Upper lobe of left lung (tissue), 6 donors: ENCODE measurements at regions not wholly inside any gene's neighbourhood (a gene's known extent, or its start where the extent isn't known, plus 50 kb on each side); places are given as distances from the start of the nearest gene placed in this dataset.

Source experiments
- ATAC-seq, 2 donors: fragments of 200-7000 bp; cut with Tn5 transposase; one replicate each; pipeline ENCODE4 v1.9.1; 2022; ENCODE audit warnings: mild to moderate bottlenecking in 2 of 2, moderate library complexity in 2 of 2; ENCODE audit not compliant: low FRiP score in 2 of 2
- DNase-seq, 2 donors: peaks; one replicate each; pipeline ENCODE4 v3.0.0-alpha.2; 2019 to 2020
- H3K27ac ChIP-seq, 4 donors: fragments of 200-600 bp; sonication (generic); one replicate each; pipeline ENCODE4 v1.5.1; 2016 to 2019
- H3K27me3 ChIP-seq, 4 donors: fragments of 200-600 bp; sonication (generic); one replicate each; pipeline ENCODE4 v1.5.1; 2017 to 2019
- H3K36me3 ChIP-seq, 4 donors: fragments of 200-600 bp; sonication (generic); one replicate each; pipeline ENCODE4 v1.5.1; 2016 to 2019
- H3K4me1 ChIP-seq, 4 donors: fragments of 200-600 bp; sonication (generic); one replicate each; pipeline ENCODE4 v1.5.1; 2018 to 2019
- H3K4me3 ChIP-seq, 4 donors: fragments of 200-600 bp; sonication (generic); one replicate each; pipeline ENCODE4 v1.5.1; 2017 to 2019; ENCODE audit warnings: mild to moderate bottlenecking in 2 of 4, moderate library complexity in 1 of 4
- H3K9me3 ChIP-seq, 4 donors: fragments of 200-600 bp; sonication (generic); one replicate each; pipeline ENCODE4 v1.5.1; 2018 to 2019
- EP300 ChIP-seq, 4 donors: sonication (generic); formaldehyde crosslinking; IDR thresholded peaks; one replicate each; pipeline ENCODE4 v1.5.1; 2017; ENCODE audit warnings: antibody characterized with exemption in 4 of 4, control low read depth in 2 of 4
- POLR2A ChIP-seq, 4 donors: fragments of 450-650 bp; IDR thresholded peaks; one replicate each; pipeline ENCODE4 v1.5.1; 2016 to 2017; ENCODE audit warnings: antibody characterized with exemption in 4 of 4, mild to moderate bottlenecking in 2 of 4
- POLR2AphosphoS5 ChIP-seq, 2 donors: sonication (generic); formaldehyde crosslinking; IDR thresholded peaks; one replicate each; pipeline ENCODE4 v1.5.1; 2017; ENCODE audit warnings: antibody characterized with exemption in 2 of 2
- WGBS, 2 donors: methylation state at CpG; one replicate each; pipeline ENCODE4 v1.1.5; 2017 to 2018; 5-methylcytosine and 5-hydroxymethylcytosine counted together
- TF ChIP-seq, protein P1 (sequence below), 6 experiments: fragments of 450-650 bp in 4 of 6; fragments of 200-600 bp in 2 of 6; sonication (generic) in 2 of 6; IDR thresholded peaks; one replicate each; pipeline ENCODE4 v1.5.1; 2016 to 2019; ENCODE audit warnings: antibody characterized with exemption in 6 of 6
- donor health status: DM: no; HTN: no; CAD: no; lungs with moderate emphysema.
- donor health status: DM: no; HTN: yes; CAD: no; lungs with severe emphysema.

DNA sequence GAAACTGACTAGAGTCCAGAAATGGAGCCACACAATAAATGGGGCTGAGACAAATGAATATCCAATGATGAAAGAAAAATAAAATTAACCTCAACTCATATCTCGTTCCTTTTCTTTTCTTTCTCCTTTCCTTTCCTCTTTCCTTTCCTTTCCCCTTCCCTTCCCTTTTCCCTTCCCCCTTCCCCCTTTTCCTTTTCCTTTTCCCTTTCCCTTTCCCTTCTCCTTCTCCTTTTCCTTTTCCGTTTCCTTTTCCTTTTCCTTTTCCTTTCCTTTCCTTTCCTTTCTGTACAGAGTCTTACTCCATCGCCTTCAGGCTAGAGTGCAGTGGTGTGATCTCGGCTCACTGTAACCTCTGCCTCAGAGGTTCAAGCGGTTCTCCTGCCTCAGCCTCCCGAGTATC, 146.3 kb downstream of the RTL9 start:
- WGBS, 2 donors, result 72 to 91% methylated on average over 6 of the region's 6 CpGs
- H3K27ac ChIP-seq, result no peak overlapping the region
- no peaks in the 10 kb centered on the region for H3K36me3 ChIP-seq
- TF ChIP-seq POLR2A (IDR thresholded peaks at IDR 0.05) (no peak), POLR2AphosphoS5 (IDR thresholded peaks at IDR 0.05) (no peak), EP300 (IDR thresholded peaks at IDR 0.05) (no peak)
- TF ChIP-seq, protein P1, sequence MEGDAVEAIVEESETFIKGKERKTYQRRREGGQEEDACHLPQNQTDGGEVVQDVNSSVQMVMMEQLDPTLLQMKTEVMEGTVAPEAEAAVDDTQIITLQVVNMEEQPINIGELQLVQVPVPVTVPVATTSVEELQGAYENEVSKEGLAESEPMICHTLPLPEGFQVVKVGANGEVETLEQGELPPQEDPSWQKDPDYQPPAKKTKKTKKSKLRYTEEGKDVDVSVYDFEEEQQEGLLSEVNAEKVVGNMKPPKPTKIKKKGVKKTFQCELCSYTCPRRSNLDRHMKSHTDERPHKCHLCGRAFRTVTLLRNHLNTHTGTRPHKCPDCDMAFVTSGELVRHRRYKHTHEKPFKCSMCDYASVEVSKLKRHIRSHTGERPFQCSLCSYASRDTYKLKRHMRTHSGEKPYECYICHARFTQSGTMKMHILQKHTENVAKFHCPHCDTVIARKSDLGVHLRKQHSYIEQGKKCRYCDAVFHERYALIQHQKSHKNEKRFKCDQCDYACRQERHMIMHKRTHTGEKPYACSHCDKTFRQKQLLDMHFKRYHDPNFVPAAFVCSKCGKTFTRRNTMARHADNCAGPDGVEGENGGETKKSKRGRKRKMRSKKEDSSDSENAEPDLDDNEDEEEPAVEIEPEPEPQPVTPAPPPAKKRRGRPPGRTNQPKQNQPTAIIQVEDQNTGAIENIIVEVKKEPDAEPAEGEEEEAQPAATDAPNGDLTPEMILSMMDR (IDR thresholded peaks at IDR 0.05), result no peak
- no peaks in the 10 kb centered on the region for H3K27me3 ChIP-seq
- no peak for ATAC-seq
- no peak for DNase-seq
- H3K4me1 ChIP-seq, result no peaks in the 10 kb centered on the region
- no peak overlapping the region for H3K4me3 ChIP-seq
- no peaks in the 10 kb centered on the region for H3K9me3 ChIP-seq

DNA sequence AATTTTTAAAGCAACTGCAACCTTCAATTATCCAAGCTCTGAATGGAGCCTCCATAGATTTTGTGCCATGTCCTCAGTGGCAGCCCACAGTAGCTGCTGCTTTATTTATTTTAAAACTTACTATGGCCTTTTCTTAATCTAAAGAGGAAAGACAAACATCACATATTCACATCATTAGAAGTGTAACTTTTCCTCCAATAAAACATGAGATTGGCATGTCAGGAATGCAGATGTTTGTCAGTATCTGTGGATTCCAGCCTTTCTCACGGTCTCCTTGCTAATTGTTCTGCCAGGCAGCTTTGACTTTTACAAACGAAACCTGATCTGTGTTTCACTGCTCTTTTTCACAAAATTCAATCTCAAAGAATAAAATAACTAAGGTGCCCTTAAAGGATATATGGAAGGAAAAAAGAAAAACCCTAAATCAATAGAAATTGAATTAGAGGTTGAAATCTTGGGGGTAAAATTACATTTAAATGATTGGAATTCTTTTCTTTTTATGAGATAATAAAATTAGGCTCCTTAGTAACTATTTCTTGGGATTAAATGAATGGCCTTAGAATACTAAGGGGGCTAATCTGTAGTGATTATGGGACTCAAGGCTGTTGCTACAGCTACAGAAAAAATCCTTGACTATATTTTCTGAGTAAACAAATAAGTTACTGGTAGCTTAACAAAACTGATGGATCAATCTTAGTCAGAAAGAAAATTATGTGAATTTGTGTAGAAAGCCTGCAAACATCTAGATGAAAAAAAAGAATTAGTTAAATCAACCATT, 151.3 kb downstream of the RTL9 start:
- Histone ChIP-seq H3K4me3 (no peak overlapping the region), H3K27me3 (no peaks in the 10 kb centered on the region), H3K27ac (no peak overlapping the region), H3K9me3 (no peaks in the 10 kb centered on the region), H3K4me1 (no peaks in the 10 kb centered on the region), H3K36me3 (no peaks in the 10 kb centered on the region)
- 25 to 41% methylated on average over 2 of the region's 2 CpGs for WGBS, 2 donors
- no peak for DNase-seq
- TF ChIP-seq POLR2A (IDR thresholded peaks at IDR 0.05) (no peak), POLR2AphosphoS5 (IDR thresholded peaks at IDR 0.05) (no peak), EP300 (IDR thresholded peaks at IDR 0.05) (no peak)
- TF ChIP-seq, protein P1 (IDR thresholded peaks at IDR 0.05), result no peak
- no peak for ATAC-seq

DNA sequence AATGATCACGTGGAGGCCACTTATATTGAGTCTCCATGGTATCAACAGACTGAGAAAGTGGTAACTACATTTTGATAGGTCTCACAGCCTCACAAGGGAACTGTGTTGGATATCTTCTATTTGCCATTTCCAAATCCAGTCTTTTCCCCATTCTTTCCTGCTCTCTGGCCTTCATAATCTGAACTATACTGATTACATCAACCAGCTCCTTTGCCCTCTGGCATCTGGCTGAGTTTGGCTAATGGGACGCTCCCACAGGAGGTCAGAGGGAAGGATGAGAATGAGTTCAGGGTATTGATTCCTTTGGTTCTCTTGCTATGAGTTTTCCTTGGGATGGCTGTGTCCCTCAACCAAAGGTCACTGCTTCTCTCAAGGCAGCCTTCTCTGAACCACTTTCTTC, 152.6 kb downstream of the RTL9 start:
- H3K36me3 ChIP-seq, result no peaks in the 10 kb centered on the region

DNA sequence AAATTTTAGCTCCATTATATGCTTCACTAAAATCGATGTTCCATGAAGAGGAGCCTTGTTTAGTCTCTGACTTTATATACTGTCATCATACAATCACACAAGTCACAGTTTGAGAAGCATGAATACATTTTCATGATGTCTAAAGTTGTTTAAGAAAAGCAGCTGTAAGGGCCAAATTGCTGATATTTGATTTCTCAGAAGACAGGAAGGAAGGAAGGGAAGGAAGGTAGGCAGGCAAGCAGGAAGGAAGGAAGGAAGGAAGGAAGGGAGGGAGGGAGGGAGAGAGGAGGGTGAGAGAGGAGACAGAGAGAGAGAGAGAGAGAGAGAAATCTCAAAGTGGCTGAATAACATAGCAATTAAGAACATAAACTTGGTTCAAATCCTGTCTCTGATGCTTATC, 153.7 kb downstream of the RTL9 start:
- no peak for ATAC-seq
- no peak overlapping the region for H3K27ac ChIP-seq
- no peaks in the 10 kb centered on the region for H3K27me3 ChIP-seq
- no peaks in the 10 kb centered on the region for H3K36me3 ChIP-seq
- WGBS, 2 donors, result 63 to 86% methylated on average over 1 of the region's 1 CpG
- H3K4me1 ChIP-seq, result no peaks in the 10 kb centered on the region
- TF ChIP-seq EP300 (IDR thresholded peaks at IDR 0.05), result no peak
- TF ChIP-seq, protein P1 (IDR thresholded peaks at IDR 0.05), result no peak
- TF ChIP-seq POLR2AphosphoS5 (IDR thresholded peaks at IDR 0.05), result no peak
- TF ChIP-seq POLR2A (IDR thresholded peaks at IDR 0.05), result no peak
- H3K9me3 ChIP-seq, result no peaks in the 10 kb centered on the region
- DNase-seq, result no peak
- no peak overlapping the region for H3K4me3 ChIP-seq

More for the DNA sequence above, 152.6 kb downstream of the RTL9 start:
- Histone ChIP-seq H3K9me3 (no peaks in the 10 kb centered on the region), H3K4me1 (no peaks in the 10 kb centered on the region), H3K4me3 (no peak overlapping the region), H3K27ac (no peak overlapping the region), H3K27me3 (no peaks in the 10 kb centered on the region)
- TF ChIP-seq POLR2AphosphoS5 (IDR thresholded peaks at IDR 0.05) (no peak), POLR2A (IDR thresholded peaks at IDR 0.05) (no peak), EP300 (IDR thresholded peaks at IDR 0.05) (no peak)
- TF ChIP-seq, protein P1 (IDR thresholded peaks at IDR 0.05), result no peak
- WGBS, 2 donors, result 78 to 89% methylated on average over 2 of the region's 2 CpGs
- DNase-seq (no peak), ATAC-seq (no peak)

DNA sequence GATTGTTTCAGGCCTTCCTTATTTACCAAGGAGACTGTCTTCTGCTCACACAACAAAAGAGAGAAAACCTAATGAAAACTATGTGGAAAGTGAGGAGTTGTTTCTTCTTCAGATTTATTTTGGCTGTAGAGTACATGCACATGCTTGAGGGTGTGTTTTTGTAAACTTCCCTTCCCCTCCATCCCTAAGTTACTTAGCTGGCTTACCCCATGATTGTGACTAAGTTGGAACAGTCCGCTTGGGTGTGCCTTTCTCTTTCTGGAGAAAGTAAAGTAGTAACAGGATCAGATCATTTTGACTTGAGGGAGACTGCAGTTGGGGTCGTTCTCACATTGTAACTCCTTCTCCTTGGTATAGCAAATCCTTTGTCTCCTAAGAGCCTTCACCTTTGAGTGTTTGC, 155.9 kb downstream of the RTL9 start:
- ATAC-seq (no peak), DNase-seq (no peak)
- no peaks in the 10 kb centered on the region for H3K9me3 ChIP-seq
- H3K27ac ChIP-seq, result no peak overlapping the region
- no peak for TF ChIP-seq POLR2A (IDR thresholded peaks at IDR 0.05)
- no peak for TF ChIP-seq EP300 (IDR thresholded peaks at IDR 0.05)
- TF ChIP-seq, protein P1 (IDR thresholded peaks at IDR 0.05), result no peak
- no peak for TF ChIP-seq POLR2AphosphoS5 (IDR thresholded peaks at IDR 0.05)
- H3K36me3 ChIP-seq, result no peaks in the 10 kb centered on the region
- no peak overlapping the region for H3K4me3 ChIP-seq
- H3K4me1 ChIP-seq, result no peaks in the 10 kb centered on the region
- H3K27me3 ChIP-seq, result no peaks in the 10 kb centered on the region
- 64 to 80% methylated on average over 2 of the region's 2 CpGs for WGBS, 2 donors
